AG09319 (cell line): ENCODE measurements at regions not wholly inside any gene's neighbourhood (a gene's known extent, or its start where the extent isn't known, plus 50 kb on each side); places are given as distances from the start of the nearest gene placed in this dataset.

Experiments used
- DNase-seq: peaks from one replicate; pipeline ENCODE4 v3.0.0-alpha.2; 2010; ENCODE audit warnings: low read depth; ENCODE audit errors: extremely low read depth
- TF ChIP-seq, protein P1 (sequence below): IDR thresholded peaks from 2 replicates; pipeline ENCODE4 v1.5.1; 2011; ENCODE audit warnings: low read depth, mild to moderate bottlenecking, inconsistent platforms, low read length, moderate library complexity

DNA sequence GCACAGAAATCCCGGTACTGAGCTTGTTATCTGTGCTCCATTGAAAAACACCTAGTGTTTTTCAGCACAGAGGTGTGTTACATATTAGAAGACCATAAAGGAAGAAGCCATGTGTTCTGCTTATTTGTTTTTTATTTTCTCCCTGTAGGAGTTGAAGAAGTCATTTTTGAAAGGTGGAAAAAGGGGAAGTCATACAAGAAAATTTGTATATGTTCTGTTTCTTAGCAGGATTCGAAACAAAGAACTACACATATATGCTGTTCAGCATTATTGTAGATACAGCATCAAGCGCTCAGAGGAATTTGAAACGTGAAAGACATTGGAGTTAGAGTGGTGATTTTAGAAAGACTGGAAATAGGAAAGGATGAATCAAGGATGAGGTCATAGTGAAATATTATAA, 345.3 kb upstream of the ADGRL2 start:
- TF ChIP-seq, protein P1, sequence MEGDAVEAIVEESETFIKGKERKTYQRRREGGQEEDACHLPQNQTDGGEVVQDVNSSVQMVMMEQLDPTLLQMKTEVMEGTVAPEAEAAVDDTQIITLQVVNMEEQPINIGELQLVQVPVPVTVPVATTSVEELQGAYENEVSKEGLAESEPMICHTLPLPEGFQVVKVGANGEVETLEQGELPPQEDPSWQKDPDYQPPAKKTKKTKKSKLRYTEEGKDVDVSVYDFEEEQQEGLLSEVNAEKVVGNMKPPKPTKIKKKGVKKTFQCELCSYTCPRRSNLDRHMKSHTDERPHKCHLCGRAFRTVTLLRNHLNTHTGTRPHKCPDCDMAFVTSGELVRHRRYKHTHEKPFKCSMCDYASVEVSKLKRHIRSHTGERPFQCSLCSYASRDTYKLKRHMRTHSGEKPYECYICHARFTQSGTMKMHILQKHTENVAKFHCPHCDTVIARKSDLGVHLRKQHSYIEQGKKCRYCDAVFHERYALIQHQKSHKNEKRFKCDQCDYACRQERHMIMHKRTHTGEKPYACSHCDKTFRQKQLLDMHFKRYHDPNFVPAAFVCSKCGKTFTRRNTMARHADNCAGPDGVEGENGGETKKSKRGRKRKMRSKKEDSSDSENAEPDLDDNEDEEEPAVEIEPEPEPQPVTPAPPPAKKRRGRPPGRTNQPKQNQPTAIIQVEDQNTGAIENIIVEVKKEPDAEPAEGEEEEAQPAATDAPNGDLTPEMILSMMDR, result no peak
- no peak for DNase-seq

DNA sequence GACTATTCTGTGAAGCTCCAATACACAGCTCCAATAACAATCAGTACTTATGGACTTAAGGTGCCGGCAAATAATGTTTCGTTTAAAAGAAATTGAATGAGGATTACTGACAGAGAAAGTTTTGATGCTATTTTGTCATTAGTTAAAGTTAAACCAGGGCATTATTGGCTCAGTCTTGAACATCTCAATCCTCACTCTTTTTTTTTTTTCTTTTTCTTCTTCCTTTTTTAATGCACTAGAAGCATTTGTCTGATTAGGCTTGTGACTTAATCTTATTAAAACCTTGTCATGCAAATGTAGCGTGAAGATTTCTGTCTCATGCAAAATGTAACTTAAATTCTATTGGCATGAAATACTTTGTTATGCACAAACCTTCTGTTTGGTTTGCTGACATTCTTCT, 346.8 kb upstream of the ADGRL2 start:
- TF ChIP-seq, protein P1, result no peak
- DNase-seq, result no peak

DNA sequence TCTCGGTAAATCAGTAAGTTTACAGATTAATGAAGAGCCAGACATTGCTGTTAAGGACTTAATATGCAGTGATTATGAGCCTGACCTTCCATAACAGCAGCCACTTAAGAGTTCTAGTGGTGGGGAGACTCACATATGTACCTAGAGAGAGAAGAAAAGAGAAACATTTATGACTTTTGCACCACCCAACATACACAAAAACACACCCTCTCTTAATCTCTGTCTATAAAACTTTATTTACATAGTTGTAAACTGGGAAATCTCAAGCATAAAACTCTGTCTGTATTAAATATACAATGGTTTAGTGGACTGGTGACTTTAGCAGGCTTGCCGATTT, 347.4 kb upstream of the ADGRL2 start:
- DNase-seq, result no peak
- TF ChIP-seq, protein P1, result no peak

DNA sequence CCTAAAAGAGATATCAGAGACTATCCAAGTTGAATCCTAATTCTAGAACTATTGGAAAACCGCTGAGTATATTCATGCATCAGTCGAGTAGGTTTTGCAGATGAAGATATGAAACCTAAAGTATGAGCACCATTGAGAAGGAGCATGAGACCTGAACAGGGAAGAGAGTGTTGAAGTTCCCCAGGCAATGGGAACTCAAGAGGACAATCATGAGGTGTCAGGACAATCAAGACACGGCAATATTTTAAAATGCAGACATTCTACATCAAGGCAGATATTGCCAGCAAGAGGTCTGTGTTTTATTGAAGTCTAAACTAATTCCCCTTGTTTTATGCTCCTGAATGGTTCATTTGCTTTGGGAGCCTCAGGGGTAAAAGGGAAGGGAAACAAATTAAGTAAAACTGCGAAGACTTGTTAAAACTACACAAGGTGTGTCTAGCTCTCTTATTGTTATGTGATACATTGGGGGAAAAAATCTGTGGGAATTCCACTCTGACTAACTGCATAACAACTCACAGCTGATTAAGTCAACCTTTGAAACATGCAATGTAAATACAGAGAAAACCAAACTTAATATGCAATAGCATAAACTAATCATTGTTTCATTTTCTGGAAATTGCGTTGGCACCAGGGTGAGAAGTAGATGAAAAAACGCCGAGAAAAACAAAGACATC, 347.9 kb upstream of the ADGRL2 start:
- TF ChIP-seq, protein P1, result no peak
- no peak for DNase-seq

DNA sequence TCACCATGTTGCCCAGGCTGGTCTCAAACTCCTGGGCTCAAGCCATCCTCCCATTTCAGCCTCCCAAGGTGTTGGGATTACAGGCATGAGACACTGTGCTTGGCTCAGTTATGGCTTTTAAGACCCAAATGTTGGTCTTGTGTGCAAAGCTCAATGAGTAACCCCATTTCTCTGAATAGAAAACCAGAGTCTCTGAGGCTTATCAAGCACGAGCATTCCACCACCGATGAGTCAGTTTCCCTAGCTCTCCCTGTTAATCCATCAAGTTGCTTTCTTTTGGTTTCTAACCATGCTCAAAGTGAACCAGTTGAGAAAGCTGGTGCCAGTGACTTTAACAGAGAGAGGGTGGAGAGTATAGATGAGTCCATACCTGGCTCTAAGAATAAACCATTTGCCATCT, 350.9 kb upstream of the ADGRL2 start:
- no peak for DNase-seq
- TF ChIP-seq, protein P1, result no peak

DNA sequence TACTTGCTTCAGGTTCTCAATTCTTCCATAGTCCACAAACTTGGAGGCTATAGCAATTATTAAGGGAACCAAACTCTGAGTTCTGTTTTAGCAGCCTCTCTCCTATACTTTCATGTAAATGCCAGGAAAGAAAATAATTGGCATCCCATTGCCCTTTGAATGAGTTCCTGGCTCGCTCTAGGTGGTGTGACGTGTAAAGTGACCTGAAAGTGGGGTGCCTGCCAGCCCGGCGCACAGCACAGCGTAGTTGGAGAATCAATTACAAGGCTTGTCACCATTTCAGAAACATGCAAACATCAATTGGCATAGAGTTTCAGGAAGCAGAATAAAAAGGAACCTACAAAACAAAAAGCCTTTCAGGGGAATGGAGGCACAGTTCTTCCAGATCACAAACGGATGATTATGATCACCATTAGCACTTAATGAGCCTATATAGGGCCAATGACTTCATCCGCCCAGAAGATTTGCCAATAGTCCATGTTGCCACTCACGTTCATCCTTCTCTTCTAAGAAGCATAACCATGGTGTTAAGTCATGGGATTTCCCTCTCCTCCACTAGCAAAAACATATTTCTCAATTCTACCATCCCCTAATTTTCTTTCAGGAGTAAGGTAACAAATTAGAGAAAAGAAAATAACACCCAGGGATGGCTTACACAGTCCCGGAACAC, 354.6 kb upstream of the ADGRL2 start:
- DNase-seq, result no peak
- TF ChIP-seq, protein P1, result no peak

DNA sequence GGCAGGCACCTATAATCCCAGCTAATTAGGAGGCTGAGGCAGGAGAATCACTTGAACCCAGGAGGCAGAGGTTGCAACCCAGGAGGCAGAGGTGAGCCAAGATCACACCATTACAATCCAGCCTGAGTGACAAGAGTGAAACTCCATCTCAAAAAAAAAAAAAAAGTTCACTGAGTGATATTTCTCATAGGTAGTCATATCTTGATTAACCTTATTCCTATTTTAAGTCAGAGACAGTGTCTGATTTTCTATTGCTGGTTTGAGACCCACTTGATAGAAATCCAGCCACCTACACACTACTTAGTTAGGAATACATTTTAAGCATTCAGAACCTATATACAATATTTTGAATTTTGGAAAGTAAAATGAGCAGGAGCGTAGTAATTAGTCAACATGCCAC, 357.4 kb upstream of the ADGRL2 start:
- TF ChIP-seq, protein P1, result no peak
- no peak for DNase-seq
